GM10847 (cell line): ENCODE measurements at regions not wholly inside any gene's neighbourhood (a gene's known extent, or its start where the extent isn't known, plus 50 kb on each side); places are given as distances from the start of the nearest gene placed in this dataset.

Source experiments
- POLR2A ChIP-seq: IDR thresholded peaks from 2 replicates; pipeline ENCODE4 v1.6.1; 2011; ENCODE audit not compliant: insufficient read length; ENCODE audit errors: extremely low read depth

GRCh38 chr1:38766125-38766524 is 93.4 kb downstream of the RRAGC start:
- no peak for TF ChIP-seq POLR2A

- no peak for TF ChIP-seq POLR2A
Measured at GRCh38 chr1:38763121-38763520, 96.5 kb downstream of the RRAGC start.

DNA sequence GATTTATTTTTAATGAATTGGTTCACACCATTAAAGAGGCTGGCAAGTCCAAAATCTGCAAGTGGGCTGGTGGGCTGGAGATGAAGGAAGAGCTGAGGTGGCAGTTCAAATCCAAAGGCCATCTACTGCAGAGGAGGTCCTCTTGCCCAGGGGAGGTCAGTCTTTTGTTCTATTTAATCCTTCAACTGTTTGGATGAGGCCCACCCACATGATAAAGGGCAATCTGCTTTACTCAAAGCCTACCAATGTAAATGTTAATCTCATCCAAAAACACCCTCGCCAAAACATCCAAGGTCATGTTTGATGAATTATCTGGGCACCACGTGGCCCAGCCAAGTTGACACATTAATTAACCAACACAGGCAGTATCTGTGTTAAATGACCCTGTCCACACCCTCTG is 99.0 kb downstream of the RRAGC start:
- no peak for TF ChIP-seq POLR2A

DNA sequence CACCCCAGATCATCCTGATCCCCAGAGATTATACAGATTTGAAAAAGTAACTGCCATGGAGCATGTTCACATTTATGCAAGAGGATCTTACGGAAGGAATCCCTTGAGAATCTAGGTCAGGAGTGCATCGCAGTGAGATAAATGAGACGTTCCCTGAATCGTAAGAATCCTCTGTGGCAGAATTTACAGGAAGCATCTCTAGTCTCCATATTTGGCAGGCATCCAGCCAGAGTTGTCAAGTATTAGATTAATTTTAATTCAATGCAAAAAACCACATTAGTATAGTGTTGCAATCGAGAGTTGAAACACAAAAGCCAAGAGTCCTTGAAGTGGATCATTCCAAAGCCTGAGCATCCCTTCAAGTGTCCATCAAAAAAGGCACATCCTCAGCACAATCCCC is 100.8 kb downstream of the RRAGC start:
- TF ChIP-seq POLR2A = no peak

- TF ChIP-seq POLR2A = no peak
Measured at GRCh38 chr1:38746941-38747600, 112.5 kb downstream of the RRAGC start.

DNA sequence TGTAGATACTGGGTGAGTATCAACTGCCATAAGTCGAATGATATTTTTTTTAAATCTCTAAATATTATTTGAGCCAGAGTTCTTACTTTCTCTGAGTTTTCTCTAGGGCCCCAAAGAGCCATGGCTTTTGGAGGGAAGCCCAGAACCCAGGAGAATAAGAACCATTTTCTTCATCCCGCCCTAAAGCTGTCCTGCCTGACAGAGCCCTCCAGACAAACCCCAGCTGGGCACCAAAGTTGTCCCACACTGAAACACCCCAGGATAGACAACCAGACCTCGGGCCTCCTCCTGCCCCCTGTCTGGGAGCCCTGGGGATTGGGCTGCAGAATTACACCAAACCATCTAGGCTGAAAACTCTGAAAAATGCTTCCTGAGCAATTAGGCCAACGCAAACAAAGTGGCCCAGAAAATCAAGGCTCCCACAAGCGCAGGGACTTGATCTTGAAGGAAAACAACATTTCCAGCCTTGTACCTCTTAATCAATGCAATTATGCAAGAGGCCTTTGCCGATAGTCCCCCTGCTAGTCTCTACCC is 113.1 kb downstream of the RRAGC start:
- TF ChIP-seq POLR2A = no peak

- no peak for TF ChIP-seq POLR2A
Measured at GRCh38 chr1:38745476-38746401, 113.8 kb downstream of the RRAGC start.

DNA sequence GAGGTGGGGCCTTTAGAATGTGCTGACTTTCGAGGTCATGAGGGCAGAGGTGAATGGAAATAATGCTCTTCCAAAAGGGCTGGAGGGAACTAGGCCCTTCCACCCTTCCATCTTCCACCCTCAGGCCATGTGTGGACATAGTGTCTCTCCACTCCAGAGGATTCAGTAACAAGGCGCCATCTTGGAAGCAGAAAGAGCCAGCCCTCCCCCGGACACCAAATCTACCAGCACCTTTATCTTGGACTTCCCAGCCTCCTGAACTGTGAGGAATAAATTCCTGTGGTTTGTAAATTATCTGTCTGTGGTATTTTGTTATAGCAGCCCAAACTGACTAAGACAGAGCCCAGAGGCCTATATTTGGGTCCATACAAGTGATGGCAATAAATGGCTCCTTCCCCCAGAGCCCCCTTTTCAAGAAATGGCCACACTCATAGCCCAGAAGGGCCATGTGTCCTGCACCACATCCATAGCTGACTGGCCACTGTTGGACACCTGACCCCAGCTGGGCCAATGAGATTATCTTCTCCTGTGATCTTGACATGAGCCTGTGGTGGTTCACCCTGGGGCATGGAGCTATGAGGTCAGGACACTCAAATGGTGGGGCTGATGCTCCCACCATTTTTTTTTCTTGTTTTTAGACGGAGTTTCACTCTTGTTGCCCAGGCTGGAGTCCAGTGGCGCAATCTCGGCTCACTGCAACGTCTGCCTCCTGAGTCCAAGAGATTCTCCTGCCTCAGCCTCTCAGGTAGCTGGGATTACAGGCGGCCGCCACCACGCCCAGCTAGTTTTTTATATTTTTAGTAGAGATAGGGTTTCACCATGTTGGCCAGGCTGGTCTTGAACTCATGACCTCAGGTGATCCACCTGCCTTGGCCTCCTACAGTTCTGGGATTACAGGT is 114.9 kb downstream of the RRAGC start:
- no peak for TF ChIP-seq POLR2A

DNA sequence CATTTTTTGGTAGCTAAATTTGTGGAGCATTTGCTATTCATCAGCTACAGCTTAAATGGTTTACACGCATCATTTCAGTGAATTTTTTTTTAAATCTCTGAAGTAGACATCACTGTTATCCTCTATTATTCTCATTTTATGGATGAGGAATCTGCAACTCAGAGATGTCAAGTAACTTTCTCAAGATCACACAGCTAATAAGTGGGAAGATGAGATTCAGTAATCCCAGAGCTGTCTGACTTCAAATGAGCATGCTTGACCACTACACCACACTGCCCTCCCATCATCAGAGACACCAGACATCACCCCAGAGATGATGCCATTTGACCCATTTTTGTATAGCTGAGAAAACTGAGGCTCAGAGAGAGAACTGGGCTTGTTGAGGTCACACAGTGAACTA is 116.4 kb downstream of the RRAGC start:
- TF ChIP-seq POLR2A = no peak

- no peak for TF ChIP-seq POLR2A
Measured at GRCh38 chr1:38741341-38741740, 118.2 kb downstream of the RRAGC start.

DNA sequence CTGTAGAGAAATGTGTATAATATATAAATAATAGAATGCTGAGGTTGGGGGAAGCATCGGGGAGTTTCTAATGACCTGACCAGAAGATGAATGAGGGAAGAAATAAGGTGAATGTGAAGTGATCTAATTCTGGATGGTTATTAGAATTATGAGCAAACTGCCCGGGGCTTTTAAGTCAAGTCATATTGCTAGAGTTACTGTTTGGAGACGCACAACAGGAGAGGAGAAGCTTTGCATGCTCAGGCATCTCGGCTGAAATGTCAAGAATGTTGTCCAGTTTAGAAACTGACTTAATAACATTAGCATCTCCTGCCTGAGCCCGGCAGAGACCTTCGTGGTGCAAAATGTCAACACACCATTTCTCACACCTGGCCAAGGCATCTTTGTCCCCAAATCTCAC is 119.1 kb downstream of the RRAGC start:
- no peak for TF ChIP-seq POLR2A

DNA sequence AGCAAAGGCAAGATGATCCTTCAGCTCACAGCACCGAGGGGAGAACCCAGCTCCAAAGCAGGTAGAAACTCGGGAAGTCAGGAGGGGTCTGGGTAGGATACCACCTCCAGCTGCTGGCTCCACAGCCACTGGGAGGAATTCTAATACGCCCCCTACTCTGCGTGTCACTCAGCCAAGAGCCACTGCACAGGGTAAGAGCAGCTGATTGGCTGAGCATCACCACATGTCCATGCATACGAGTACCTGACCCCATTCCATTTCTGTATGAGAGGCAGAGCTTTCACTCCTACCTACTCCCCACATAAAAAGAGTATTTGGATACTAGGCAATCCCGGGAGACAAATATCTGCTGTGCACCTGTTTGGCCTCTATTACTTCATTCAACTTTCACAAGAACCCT is 121.4 kb downstream of the RRAGC start:
- TF ChIP-seq POLR2A = no peak

DNA sequence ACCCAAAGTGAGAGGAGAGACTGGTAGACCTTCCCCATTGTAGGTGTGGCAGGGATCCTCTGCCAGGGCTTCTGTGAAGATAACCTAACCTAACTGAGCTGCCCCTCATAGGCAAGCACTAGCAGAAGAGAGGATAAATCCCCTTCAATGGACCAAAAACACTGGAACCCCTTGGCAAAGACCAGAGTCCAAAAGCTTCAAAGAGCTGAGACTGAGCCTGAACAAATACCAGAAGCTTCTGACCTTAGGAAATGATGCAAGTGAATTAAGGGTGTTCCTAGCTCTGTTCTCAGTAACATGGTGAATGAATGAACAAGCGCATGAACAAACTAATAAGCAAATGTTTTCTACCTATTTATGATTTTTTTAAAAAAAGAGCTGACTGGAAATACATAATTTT is 123.2 kb downstream of the RRAGC start:
- no peak for TF ChIP-seq POLR2A

DNA sequence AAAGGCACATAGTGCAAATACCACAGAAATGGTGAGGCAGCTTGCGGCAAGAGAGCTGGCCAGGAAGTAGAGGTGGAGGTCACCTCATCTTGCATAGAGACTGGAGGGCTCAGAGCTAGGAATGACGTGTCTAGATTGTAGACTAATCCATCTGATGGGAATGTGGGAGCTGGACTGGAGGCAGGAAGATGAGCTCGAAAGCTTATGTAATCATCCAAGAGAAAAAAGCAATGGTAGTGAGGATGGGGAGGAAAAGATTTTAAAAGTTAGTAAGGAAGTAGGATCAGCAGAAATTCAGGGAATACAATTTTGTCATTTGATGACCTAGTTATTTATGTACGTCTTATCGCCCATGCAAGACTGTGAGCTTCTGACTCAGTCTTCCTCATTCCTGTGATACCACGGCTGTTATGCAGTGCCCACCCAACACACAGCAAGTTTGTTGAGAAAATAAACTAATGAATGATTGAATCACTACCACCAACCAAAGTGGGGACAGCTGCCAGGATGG is 123.9 kb downstream of the RRAGC start:
- no peak for TF ChIP-seq POLR2A

GRCh38 chr1:38733761-38734160 is 125.8 kb downstream of the RRAGC start:
- no peak for TF ChIP-seq POLR2A

- no peak for TF ChIP-seq POLR2A
Measured at GRCh38 chr1:38730511-38731397, 128.8 kb downstream of the RRAGC start.
